ENCODE measurements at regions not wholly inside any gene's neighbourhood (a gene's known extent, or its start where the extent isn't known, plus 50 kb on each side); places are given as distances from the start of the nearest gene placed in this dataset.
"Not testable (repeated sequence)": the region's sequence is repeated elsewhere in the genome, so short reads cannot be mapped to it uniquely, and the experiment has no call there.

DNA sequence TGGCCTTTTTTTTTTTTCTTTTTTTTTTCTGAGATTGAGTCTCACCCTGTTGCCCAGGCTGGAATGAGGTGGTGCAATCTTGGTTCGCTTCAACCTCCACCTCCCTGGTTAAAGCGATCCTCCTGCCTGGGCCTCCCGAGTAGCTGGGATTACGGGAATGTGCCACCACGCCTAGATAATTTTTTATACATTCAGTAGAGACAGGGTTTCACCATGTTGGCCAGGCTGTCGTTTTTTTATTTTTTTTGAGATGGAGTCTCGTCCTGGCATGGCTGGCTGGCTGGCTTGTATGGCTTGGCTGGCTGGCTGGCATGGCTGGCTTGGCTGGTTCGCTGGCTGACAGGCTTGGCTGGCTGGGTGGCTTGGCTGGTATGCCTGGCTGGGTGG, 2812.1 kb downstream of the RPIA start:
- TF ChIP-seq, protein P1, sequence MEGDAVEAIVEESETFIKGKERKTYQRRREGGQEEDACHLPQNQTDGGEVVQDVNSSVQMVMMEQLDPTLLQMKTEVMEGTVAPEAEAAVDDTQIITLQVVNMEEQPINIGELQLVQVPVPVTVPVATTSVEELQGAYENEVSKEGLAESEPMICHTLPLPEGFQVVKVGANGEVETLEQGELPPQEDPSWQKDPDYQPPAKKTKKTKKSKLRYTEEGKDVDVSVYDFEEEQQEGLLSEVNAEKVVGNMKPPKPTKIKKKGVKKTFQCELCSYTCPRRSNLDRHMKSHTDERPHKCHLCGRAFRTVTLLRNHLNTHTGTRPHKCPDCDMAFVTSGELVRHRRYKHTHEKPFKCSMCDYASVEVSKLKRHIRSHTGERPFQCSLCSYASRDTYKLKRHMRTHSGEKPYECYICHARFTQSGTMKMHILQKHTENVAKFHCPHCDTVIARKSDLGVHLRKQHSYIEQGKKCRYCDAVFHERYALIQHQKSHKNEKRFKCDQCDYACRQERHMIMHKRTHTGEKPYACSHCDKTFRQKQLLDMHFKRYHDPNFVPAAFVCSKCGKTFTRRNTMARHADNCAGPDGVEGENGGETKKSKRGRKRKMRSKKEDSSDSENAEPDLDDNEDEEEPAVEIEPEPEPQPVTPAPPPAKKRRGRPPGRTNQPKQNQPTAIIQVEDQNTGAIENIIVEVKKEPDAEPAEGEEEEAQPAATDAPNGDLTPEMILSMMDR (conservative IDR thresholded peaks at IDR 0.05; ENCODE audit: low read depth, low read length): not testable (repeated sequence)
- TF ChIP-seq, protein P2, sequence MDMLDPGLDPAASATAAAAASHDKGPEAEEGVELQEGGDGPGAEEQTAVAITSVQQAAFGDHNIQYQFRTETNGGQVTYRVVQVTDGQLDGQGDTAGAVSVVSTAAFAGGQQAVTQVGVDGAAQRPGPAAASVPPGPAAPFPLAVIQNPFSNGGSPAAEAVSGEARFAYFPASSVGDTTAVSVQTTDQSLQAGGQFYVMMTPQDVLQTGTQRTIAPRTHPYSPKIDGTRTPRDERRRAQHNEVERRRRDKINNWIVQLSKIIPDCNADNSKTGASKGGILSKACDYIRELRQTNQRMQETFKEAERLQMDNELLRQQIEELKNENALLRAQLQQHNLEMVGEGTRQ (IDR thresholded peaks at IDR 0.05; ENCODE audit: low read depth, low read length): not testable (repeated sequence)

Data from IMR-90 (cell line).